COLO668 (cell line): ENCODE measurements at regions not wholly inside any gene's neighbourhood (a gene's known extent, or its start where the extent isn't known, plus 50 kb on each side); places are given as distances from the start of the nearest gene placed in this dataset.

Experiments used
- DNase-seq: peaks from one replicate; lab custom pipeline; 2025; ENCODE audit not compliant: unreplicated experiment; lab: John Stamatoyannopoulos, UW

DNA sequence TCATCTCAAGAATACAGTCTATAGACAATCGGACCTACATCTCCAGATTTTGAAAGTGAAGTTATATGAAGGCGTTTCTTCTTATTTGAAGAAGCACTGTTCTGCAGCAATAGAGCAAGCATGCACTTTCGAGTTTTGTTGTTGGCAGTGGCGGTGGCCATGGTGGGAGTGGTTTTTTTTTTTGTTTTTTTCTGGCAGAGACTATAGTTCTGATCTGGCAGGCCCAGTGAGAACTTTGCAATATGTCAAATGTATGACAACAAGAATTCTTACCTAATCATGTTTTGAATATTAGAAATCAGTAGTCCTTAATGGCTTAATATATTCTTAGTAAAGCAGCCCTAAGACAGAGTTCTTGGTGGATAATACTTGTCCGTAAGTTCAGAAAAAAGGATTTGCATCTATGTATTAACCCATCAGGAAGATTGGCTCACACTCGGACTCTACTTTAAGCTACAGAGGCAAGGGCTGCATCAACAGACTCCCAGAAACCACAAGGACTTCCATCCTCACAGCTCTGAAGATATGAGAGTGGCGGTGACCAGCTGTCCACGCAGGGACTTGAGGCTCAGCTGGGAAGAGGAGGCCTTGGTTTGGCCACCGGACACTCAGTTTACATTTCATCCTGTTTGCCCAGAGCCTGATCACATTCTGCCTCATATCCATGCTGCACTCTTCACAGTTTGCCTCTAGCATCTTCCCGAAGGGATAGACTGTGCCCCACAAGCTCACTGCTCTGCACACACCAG, 124.1 kb upstream of the THBS1 start:
- DNase-seq = no peak

DNA sequence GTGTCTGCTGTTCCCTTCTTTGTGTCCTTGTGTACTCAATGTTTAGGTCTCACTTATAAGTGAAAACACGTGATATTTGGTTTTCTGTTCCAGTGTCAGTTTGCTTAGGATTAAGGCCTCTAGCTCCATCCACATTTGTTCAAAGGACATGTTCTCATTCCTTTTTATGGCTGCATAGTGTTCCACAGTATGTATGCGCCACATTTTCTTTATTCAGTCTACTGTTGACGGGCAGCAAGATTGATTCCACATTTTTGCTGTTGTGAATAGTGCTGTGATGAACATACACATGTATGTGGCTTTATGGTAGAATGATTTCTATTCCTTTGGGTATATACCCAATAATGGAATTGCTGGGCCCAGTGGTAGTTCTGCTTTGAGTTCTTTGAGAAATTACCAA, 122.7 kb upstream of the THBS1 start:
- DNase-seq = no peak

DNA sequence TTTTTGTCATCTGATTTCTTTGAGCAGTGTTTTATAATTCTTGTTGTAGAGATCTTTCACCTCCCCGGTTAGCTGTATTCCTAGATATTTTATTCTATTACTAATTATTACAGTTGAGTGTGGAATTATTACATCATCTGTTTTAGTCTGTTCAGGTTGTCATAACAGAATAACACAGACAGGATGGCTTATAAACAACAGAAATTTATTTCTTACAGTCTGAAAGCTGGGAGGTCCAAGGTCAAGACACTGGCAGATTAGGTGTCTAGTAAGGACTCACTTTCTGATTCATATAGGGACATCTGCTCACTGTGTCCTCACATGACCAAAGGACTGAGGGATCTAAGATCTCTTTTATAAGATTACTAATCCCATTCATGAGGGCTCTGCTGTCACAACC, 121.3 kb upstream of the THBS1 start:
- no peak for DNase-seq

DNA sequence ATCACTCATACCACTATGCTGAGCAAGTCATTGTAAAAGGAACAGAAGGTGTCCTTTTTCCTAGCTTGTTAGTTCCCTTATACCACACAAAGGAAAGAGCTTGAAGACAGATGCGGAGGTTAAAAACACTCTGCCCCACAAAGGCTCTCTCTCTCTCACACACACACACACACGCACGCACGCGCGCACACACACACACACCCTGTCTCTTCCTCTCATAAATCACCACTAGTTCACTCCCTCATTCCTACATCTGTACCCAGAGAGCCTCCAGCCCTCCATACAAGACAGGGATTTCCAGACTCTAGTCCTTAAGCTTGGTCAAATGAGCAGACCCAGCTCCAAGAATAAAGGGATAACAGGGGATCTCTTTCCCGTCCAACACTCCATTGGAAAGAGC, 120.1 kb upstream of the THBS1 start:
- no peak for DNase-seq

GRCh38 chr15:39461536-39462130, 119.2 kb upstream of the THBS1 start:
- DNase-seq = no peak

- no peak for DNase-seq
Measured at GRCh38 chr15:39462691-39463090, 118.2 kb upstream of the THBS1 start.

DNA sequence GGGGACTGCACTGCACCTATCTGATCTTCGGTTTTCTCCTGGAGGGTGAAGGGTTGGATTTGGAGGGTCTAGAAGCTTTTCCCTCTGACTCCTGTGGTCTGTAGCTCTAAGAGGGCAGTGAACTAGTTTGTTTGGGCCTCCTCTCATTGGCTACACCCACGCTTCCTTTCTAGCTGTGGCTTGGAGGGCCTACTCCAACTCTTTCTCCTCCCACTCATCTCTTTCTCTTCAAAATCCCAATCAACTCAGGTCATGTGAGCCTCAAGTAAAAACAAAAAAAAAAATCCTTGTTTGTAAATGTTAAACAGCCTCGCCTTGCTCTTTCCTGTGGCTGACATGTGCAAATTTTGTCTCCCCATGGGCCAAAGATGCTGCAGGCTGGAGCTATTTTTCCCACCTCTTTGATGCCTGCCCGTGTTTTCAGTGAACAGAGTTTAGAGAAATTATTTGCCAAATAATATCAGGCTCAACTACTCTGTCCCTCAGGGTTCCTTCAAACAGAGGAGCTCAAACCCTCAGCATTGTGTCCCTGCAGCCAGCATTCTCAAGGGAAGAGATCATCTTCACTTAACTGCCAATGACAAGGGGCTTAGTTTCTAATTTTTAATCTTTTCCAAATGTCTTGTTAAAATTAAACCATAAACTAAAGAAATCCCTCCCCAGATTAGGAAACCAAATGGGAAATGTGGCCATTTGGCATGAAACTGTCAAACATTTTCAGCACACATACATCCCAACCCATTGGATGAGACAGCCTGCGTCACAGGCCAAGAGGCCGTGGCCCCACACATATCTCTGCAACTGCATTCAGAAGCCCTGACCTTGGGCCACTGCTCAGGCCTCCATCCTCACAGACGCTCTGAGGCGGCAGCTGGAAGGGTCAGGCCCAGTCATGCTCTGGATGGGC, 114.8 kb upstream of the THBS1 start:
- DNase-seq = no peak

- DNase-seq = no peak
Measured at GRCh38 chr15:39466750-39467105, 114.2 kb upstream of the THBS1 start.

- DNase-seq = no peak
Measured at GRCh38 chr15:39468331-39468730, 112.5 kb upstream of the THBS1 start.

- DNase-seq = no peak
Measured at GRCh38 chr15:39468828-39469227, 112.1 kb upstream of the THBS1 start.

DNA sequence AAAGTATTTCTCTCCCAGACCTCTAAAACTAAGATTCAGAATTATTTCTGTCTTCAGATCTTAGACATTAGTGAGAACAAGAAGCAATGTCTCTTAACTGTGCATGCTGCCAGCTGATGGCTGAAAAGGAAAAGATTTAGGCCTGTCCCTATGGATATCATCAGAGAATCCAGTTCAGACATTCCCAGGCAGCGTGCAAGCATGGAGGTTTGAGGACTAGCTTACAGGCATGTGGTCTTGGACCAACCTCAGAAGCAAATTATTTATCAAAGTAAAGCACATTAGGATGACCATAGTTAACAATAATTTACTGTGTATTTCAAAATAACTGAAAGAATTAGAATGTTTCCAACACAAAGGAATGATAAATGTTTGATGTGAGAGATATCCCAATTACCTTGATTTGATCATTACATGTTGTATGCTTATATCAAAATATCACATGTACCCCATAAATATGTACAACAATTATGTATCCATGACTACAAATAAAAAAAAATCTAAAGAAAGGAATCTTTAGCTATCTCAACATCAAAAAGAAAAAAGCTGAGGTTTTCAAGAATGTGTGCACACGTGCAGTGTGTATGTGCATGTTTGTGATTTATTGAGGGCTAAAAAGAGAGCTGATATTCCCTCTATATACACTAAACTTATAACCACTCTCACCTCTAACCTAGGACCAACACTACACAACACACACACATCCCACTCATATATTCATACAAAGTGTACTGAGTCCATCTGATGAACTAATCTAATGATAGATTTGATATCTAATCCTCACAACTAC, 108.9 kb upstream of the THBS1 start:
- DNase-seq = no peak

DNA sequence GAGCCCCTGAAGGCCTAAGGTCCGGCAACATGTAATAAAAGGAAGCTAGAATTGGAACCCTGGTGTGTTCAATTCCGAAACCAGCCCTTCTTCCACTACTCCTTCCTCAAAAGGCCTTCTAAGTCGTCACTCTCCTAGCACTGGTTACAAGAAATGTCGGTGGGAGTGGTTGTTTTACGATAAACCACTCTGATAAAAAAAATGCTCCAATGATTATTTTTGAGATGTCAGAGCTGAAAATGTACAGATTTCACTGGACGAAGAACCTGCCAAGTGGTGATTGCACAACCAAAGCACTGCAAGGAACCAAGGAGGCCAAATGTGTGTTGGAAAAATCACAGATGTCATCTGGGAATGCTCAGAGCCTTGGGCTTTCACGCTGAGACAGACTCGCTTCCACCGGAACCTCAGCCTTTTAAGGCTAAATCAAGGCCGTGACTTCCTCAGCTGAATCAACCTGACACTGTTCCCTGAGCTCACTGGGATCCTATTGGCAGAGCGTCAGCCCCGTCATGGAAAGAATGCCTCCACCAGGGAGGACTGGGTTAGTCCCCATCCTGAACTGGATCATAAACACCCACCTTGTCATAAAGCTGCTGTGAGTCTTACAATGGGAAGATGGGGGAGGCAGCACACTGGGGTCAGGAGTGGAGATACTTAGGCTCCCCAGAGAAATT, 108.1 kb upstream of the THBS1 start:
- DNase-seq = no peak

- DNase-seq = no peak
Measured at GRCh38 chr15:39473298-39473947, 107.5 kb upstream of the THBS1 start.

DNA sequence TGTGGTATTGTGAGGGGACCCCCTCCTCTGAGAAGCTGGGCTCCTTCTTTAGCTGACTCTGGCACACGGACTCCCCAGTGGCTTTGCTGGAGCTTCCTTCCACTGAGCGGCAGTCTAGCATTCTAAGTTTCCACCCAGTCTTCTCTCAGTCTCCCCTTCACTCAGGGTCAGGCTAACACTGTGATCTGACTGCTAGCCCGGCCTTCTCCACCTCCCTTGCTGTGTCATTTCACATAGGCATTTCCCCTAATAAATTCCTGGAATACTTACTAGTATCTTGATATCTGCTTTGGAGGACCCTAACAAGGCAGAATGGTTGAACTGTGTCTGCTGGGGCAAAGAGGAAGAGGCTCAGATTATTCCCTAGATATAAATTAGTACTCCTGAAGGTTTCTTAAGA, 106.2 kb upstream of the THBS1 start:
- no peak for DNase-seq

- DNase-seq = no peak
Measured at GRCh38 chr15:39478996-39479395, 101.9 kb upstream of the THBS1 start.

DNA sequence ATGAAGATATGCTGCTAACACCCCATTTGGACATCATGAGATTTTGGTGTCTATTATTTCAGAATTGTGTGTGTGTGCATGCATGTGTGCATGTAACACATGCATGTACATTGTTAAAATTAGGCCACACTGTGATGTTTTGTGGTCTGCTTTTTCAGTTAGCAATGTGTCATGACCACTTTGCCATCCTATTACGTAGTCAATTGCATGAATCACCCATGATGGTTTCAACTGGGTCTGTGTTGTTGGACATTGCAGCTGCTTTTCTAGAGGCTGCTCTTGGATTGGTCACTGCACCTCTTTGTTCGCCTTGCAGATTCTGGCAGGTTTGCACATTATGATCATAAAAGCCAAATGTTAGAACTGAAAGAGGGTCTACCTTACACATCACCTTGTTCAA, 101.0 kb upstream of the THBS1 start:
- DNase-seq = no peak

DNA sequence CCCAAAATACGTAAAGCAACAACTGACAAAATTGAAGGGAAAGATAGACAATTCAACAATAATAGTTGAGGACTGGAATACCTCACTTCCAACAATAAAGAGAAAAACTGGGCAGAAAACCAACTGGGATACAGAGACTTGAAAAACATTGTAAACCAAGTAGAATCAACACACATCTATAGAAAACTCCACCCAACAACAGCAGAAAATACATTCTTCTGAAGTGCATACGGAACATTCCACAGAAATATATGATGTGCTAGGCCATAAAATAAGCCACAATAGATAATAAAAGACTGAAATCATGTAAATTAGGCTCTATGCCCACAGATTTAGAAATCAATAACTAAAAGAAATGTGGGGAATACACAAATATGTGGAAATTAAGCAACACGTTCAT, 98.4 kb upstream of the THBS1 start:
- no peak for DNase-seq

DNA sequence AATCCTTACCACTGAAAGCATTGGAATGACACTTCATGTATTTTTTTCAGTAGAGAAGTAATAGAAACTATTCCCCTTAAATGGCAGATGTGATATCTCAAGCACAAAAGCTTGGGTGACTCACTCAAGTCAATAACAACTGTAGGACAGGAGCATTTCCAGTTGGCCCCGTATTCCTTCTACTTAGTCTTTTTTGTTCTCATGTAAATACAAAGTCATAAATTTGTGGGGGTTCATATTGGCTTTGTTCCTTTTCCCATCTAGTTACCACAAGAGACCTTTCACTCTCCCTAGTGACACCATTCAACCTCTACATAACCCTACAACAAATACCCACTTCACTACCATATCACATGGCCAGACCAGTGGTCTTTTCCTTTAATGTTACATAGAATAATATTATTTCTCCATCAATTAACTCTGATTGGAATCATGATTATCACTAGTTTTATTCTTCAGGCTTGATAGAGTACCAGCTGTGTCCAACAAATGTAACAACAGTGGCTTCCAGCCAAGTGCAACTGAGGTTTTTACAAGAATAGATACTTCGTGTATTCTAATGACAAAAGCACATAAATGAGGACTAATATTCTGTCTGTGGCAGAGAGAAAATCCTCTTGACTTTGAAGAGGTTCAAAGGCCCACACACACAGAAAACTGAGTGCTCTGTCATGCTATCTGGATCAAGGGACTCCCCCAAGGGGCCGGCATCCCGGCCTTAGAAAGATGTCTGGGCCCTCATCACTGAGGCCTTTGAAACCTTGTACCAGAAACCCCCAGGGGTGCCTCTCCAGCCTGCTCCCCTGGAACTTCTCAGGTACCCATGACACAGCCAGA, 94.0 kb upstream of the THBS1 start:
- no peak for DNase-seq

- DNase-seq = no peak
Measured at GRCh38 chr15:39487458-39487735, 93.5 kb upstream of the THBS1 start.

GRCh38 chr15:39488516-39488915, 92.4 kb upstream of the THBS1 start:
- DNase-seq = no peak
